Muscle of leg (tissue), 3 donors: ENCODE measurements at regions not wholly inside any gene's neighbourhood (a gene's known extent, or its start where the extent isn't known, plus 50 kb on each side); places are given as distances from the start of the nearest gene placed in this dataset.

ENCODE experiments used
- DNase-seq: peaks from one replicate; pipeline ENCODE4 v3.0.0; 2013
- H3K27ac ChIP-seq: one replicate; pipeline ENCODE4 v1.5.1; 2013; ENCODE audit warnings: mild to moderate bottlenecking, low read length, control low read depth
- H3K27me3 ChIP-seq: one replicate; pipeline ENCODE4 v1.6.1; 2013; ENCODE audit warnings: low read length; ENCODE audit not compliant: control insufficient read depth, insufficient read depth
- H3K36me3 ChIP-seq: one replicate; pipeline ENCODE4 v1.6.1; 2013; ENCODE audit warnings: low read length; ENCODE audit not compliant: control insufficient read depth, insufficient read depth
- H3K4me1 ChIP-seq: one replicate; pipeline ENCODE4 v1.6.1; 2013; ENCODE audit warnings: low read length; ENCODE audit not compliant: control insufficient read depth, insufficient read depth
- H3K4me3 ChIP-seq: one replicate; pipeline ENCODE4 v1.5.1; 2013; ENCODE audit warnings: low read length, control low read depth
- H3K9me3 ChIP-seq: replicated peaks from 2 replicates; pipeline ENCODE4 v1.6.1; 2013; ENCODE audit warnings: low read depth, low read length; ENCODE audit not compliant: control insufficient read depth
- WGBS: methylation state at CpG from one replicate; pipeline ENCODE4 v1.1.5; 2013; ENCODE audit warnings: missing lambda C conversion rate; ENCODE audit not compliant: insufficient coverage; 5-methylcytosine and 5-hydroxymethylcytosine counted together

DNA sequence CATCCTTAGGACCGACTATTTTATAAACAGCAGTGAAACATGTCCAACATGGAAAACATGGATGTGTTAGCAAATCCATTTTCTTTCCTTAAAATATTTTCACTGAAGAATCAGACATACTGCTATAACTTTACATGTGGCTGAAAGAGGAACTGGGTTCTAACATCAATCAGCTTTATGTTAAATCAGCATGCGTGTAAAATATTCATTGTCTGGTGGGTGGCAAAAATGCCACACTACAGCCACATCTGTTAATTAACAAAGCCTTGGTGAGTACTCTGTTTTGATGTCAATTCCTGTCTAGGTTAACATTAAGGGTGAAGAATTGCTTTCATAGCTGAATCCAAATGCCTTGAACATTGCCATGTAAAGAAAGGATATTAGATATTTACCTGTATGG is 222.6 kb upstream of the CEP162 start:
- DNase-seq, result no peak
- no peaks in the 10 kb centered on the region for H3K4me1 ChIP-seq
- H3K27ac ChIP-seq, result no peak overlapping the region
- no peak overlapping the region for H3K4me3 ChIP-seq
- no peaks in the 10 kb centered on the region for H3K36me3 ChIP-seq
- H3K27me3 ChIP-seq, result no peaks in the 10 kb centered on the region
- no peaks in the 10 kb centered on the region for H3K9me3 ChIP-seq
- no CpG with 5 or more reads among the region's 2 CpGs for WGBS

- Histone ChIP-seq H3K4me3 (no peak overlapping the region), H3K9me3 (no peaks in the 10 kb centered on the region), H3K4me1 (no peaks in the 10 kb centered on the region), H3K36me3 (no peaks in the 10 kb centered on the region), H3K27ac (no peak overlapping the region), H3K27me3 (no peaks in the 10 kb centered on the region)
- 60% methylated on average over 2 of the region's 6 CpGs for WGBS
- peak; percentile 25 for DNase-seq
These were observed 221.8 kb upstream of the CEP162 start for GRCh38 chr6:84449220-84449619.

DNA sequence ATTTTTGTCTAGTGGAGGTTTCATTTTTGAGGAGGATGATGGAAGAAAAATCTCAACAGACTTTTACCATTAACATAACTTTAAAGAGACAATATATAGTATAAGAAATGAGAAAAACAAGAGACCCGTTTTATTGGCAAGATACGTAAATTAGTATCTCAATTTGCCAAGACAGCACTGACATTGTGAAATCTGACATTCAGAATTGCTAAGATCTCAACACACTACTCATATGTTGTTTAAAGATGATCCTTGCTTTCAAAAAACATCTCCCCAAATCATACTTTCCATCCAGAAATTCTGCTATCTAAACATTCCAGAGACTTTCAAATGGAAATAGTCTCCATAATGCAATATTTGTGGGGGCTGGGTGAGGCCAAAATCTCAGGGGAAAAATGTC is 220.9 kb upstream of the CEP162 start:
- Histone ChIP-seq H3K27ac (no peak overlapping the region), H3K4me3 (no peak overlapping the region), H3K9me3 (no peaks in the 10 kb centered on the region), H3K36me3 (no peaks in the 10 kb centered on the region), H3K27me3 (no peaks in the 10 kb centered on the region), H3K4me1 (no peaks in the 10 kb centered on the region)
- no CpG with 5 or more reads among the region's 2 CpGs for WGBS
- no peak for DNase-seq

GRCh38 chr6:84447651-84448050 is 220.2 kb upstream of the CEP162 start:
- Histone ChIP-seq H3K36me3 (no peaks in the 10 kb centered on the region), H3K4me3 (no peak overlapping the region), H3K9me3 (no peaks in the 10 kb centered on the region), H3K4me1 (no peaks in the 10 kb centered on the region), H3K27ac (no peak overlapping the region), H3K27me3 (no peaks in the 10 kb centered on the region)
- DNase-seq, result no peak
- WGBS, result no CpG with 5 or more reads among the region's 3 CpGs

- no peaks in the 10 kb centered on the region for H3K4me1 ChIP-seq
- no peak overlapping the region for H3K4me3 ChIP-seq
- H3K27ac ChIP-seq, result no peak overlapping the region
- no peak for DNase-seq
- H3K27me3 ChIP-seq, result no peaks in the 10 kb centered on the region
- H3K9me3 ChIP-seq, result no peaks in the 10 kb centered on the region
- no peaks in the 10 kb centered on the region for H3K36me3 ChIP-seq
These were observed 217.6 kb upstream of the CEP162 start for GRCh38 chr6:84445068-84445467.

DNA sequence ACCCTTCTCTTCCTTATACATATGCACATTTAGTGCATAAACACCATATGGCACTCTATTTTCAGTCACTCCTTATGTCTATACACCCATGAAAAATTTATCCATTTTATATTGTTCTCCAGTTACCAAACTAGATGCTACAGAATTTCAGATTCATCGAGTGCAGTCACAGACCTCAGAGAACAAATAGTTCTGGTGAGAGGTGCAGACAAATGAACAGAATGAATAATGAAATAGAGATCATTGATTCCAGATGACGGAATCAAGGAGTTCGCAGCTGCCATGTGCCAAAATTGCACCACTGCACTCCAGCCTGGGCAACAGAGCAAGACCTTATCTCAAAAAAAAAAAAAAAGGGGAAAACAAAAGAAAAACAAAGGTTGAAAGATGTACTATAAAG is 214.8 kb upstream of the CEP162 start:
- Histone ChIP-seq H3K36me3 (no peaks in the 10 kb centered on the region), H3K4me1 (no peaks in the 10 kb centered on the region), H3K9me3 (no peaks in the 10 kb centered on the region), H3K4me3 (no peak overlapping the region), H3K27ac (no peak overlapping the region), H3K27me3 (no peaks in the 10 kb centered on the region)
- DNase-seq, result no peak
- WGBS, result no CpG with 5 or more reads among the region's 3 CpGs

- no peaks in the 10 kb centered on the region for H3K9me3 ChIP-seq
- DNase-seq, result no peak
- WGBS, result no CpG with 5 or more reads among the region's 3 CpGs
- no peaks in the 10 kb centered on the region for H3K36me3 ChIP-seq
- no peaks in the 10 kb centered on the region for H3K4me1 ChIP-seq
- H3K27ac ChIP-seq, result no peak overlapping the region
- no peaks in the 10 kb centered on the region for H3K27me3 ChIP-seq
- no peak overlapping the region for H3K4me3 ChIP-seq
These were observed 214.0 kb upstream of the CEP162 start for GRCh38 chr6:84441456-84441855.

DNA sequence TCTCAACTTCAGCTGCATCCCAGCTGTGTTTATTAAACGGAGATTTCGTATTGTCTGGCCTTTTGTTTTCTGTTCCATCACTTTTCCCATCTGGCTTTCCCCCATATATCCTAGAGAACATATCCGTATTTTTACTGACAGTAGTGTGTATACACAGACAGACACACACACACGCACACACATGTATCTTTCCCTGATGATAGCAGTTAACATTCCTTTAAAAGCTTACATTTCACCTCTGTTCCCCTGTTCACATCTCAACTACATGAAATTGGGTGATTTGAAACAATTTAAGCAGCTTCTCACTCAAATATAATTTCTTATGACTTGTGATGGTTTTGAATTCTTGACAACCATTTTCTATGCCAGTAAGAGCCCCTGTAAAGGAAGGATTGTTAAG is 207.1 kb upstream of the CEP162 start:
- H3K36me3 ChIP-seq, result no peaks in the 10 kb centered on the region
- H3K9me3 ChIP-seq, result no peaks in the 10 kb centered on the region
- no peaks in the 10 kb centered on the region for H3K4me1 ChIP-seq
- H3K27me3 ChIP-seq, result no peaks in the 10 kb centered on the region
- no CpG with 5 or more reads among the region's 4 CpGs for WGBS
- no peak overlapping the region for H3K4me3 ChIP-seq
- H3K27ac ChIP-seq, result no peak overlapping the region
- DNase-seq, result no peak

DNA sequence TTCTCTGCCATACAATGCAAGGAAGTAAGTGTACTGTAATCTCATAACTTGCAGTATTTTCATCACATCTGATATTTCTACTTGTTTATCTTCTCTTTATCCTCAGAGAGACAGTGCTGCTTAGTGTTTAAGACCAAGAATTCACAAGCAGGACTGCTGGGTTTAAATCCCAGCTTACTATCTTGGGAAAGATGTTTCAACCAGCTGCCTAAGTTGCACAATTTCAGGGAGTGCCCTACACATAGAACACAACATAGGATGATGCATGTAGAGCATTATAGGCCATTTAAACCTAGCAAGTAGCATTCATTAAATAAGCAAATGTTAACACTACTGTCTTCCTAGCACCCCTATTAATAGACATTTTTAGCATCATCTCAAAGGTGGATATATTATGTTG is 205.2 kb upstream of the CEP162 start:
- Histone ChIP-seq H3K27me3 (no peaks in the 10 kb centered on the region), H3K9me3 (no peaks in the 10 kb centered on the region), H3K4me3 (no peak overlapping the region), H3K4me1 (no peaks in the 10 kb centered on the region), H3K36me3 (no peaks in the 10 kb centered on the region), H3K27ac (no peak overlapping the region)
- no peak for DNase-seq

DNA sequence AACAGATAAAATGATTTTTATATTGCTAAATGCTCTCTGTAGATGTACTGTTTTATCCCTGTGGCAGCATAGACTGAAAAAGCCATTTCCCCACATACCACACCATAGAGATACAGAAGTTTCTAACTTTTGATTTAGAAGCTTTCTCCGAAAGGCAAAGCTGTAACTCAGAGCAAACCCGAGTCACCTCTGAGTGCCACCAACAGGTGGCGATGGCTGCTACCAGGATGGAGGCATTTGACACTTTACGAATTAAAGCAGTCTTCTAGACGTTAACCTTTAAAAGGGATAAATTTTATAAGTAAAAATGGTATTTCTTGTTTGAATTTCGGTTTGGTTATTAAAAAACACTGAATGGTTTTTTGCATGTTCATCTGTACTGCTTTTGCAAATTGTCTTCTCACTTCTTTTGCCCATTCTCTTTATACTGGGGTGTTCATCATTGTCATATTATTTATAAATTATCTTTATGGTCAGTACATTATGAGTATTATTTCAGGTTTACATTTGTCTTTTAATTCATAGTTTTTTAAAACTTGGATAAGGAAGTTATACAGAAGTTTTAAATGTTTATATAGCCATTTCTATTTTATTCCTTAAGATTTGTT is 201.0 kb upstream of the CEP162 start:
- DNase-seq, result peak; percentile 77
- H3K9me3 ChIP-seq, result no peaks in the 10 kb centered on the region
- no peak overlapping the region for H3K4me3 ChIP-seq
- H3K4me1 ChIP-seq, result peaks cover 6% of the 10 kb centered on the region
- WGBS, result 25% methylated on average over 2 of the region's 6 CpGs
- H3K27me3 ChIP-seq, result no peaks in the 10 kb centered on the region
- H3K27ac ChIP-seq, result no peak overlapping the region
- no peaks in the 10 kb centered on the region for H3K36me3 ChIP-seq

DNA sequence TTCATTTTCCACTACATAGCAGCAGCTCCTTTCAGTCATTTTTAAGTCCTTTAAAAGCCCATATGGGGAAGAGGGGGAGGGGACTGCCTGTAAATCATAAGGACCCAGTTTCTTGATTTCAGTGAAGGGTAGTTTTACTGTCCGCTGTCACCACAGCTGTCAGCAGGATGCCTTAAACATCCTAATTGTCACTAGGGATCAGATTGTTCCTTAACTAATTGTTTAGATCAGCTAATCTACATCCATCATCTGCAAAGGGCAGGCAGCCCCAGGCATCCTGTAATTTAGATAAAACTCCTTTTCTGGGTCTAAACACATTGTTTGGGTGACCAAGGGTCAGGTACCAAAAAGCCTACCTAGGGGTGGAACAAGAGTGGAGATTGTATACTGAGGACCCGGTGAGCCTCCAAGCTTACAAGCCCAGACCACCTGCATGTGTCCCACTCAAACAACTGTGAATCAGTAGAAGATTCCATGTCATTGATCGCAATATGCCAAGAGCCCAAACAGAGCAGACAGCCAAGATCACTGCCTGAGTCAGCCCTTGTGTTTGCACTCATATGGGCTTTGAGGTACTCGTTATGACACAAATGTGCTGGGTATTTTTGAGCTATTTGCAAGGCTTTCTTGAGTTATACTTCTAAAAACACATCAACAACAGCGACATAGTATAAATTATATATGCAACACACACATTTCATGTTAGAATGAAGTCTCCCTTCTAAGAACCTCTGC is 198.7 kb upstream of the CEP162 start:
- no peak for DNase-seq

More for the DNA sequence above, 198.7 kb upstream of the CEP162 start:
- Histone ChIP-seq H3K4me3 (no peak overlapping the region), H3K27ac (no peak overlapping the region), H3K9me3 (no peaks in the 10 kb centered on the region), H3K36me3 (no peaks in the 10 kb centered on the region), H3K4me1 (peaks cover 6% of the 10 kb centered on the region), H3K27me3 (no peaks in the 10 kb centered on the region)
- 57% methylated on average over 1 of the region's 5 CpGs for WGBS
